ENCODE measurements at regions not wholly inside any gene's neighbourhood (a gene's known extent, or its start where the extent isn't known, plus 50 kb on each side); places are given as distances from the start of the nearest gene placed in this dataset.

DNA sequence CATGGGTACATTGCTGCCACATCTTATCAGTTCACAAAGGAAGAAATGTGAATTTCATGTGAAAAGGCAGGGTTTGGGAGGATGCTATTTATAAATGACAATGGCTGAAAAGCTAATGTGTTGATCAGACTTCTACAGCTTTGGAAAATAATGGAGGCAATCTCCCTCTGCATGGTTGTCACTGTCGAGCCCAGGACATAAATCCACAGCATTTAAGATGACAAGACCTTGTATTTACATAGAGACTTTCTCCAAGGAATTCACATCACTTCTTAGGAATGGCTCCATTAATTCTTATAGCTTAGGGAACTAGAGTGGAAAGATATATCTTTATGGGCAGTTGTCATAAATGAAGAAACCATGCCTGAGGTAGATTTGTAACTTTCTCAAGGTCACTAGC lies 66.7 kb downstream of the CBLL2 start:
- Histone ChIP-seq H3T11ph (ENCODE audit: low read length) (no peak overlapping the region), H2BK12ac (ENCODE audit: insufficient read length, low read depth, low read length) (no peak overlapping the region), H3K23me2 (ENCODE audit: insufficient read length, low read depth, low read length, poor library complexity, severe bottlenecking) (no peaks in the 10 kb centered on the region), H2BK15ac (ENCODE audit: low read depth, low read length) (no peak overlapping the region), H3K79me1 (ENCODE audit: insufficient read depth, low read depth, low read length, poor library complexity, severe bottlenecking) (no peaks in the 10 kb centered on the region), H3K27ac (ENCODE audit: insufficient read length, low read depth, low read length) (peak overlapping the region; percentile 74), H2AK5ac (ENCODE audit: insufficient read length, low read length) (no peak overlapping the region), H4K8ac (replicated peaks; ENCODE audit: insufficient read length, low read depth, low read length) (no peak overlapping the region), H4K20me1 (ENCODE audit: control insufficient read depth, insufficient read depth, insufficient read length) (no peaks in the 10 kb centered on the region), H4K91ac (ENCODE audit: insufficient read length, low read depth, low read length) (no peak overlapping the region), H3K4me2 (ENCODE audit: insufficient read depth, insufficient read length, low read length) (no peak overlapping the region), H3K27me3 (ENCODE audit: insufficient read depth, low read length) (no peaks in the 10 kb centered on the region), H2BK20ac (ENCODE audit: low read depth, low read length, poor library complexity, severe bottlenecking) (no peak overlapping the region), H3K56ac (ENCODE audit: insufficient read length, low read depth, low read length) (no peak overlapping the region), H2AFZ (ENCODE audit: low read length) (no peak overlapping the region), H2BK120ac (ENCODE audit: low read depth, low read length, poor library complexity, severe bottlenecking) (no peak overlapping the region), H3K9ac (ENCODE audit: extremely low read depth, insufficient read length, low read length) (no peak overlapping the region), H3K9me3 (ENCODE audit: control insufficient read depth, low read depth, low read length) (peaks cover 7% of the 10 kb centered on the region), H3K14ac (ENCODE audit: insufficient read depth, low read length) (no peak overlapping the region), H3K4me1 (ENCODE audit: insufficient read depth, low read length) (no peaks in the 10 kb centered on the region; the same call in 1 of the 2 replicates), H3K18ac (ENCODE audit: insufficient read length, low read depth, low read length) (no peak overlapping the region), H2BK5ac (ENCODE audit: insufficient read length, low read length) (no peak overlapping the region), H4K5ac (ENCODE audit: insufficient read length, low read depth, low read length) (no peak overlapping the region), H3K23ac (ENCODE audit: insufficient read length, low read depth, low read length) (no peak overlapping the region), H3K4ac (ENCODE audit: low read depth, low read length) (no peak overlapping the region), H3K79me2 (ENCODE audit: insufficient read depth, low read length) (no peaks in the 10 kb centered on the region)
- Mint-ChIP-seq H3K4me1 (peaks cover 20 to 30% of the 10 kb centered on the region in 2 experiments), H3K36me3 (ENCODE audit: insufficient read depth in 1 of 3, low read depth in 3 of 3) (peaks cover 13 to 29% (median 16%) of the 10 kb centered on the region in 3 experiments), H3K4me3 (no peak overlapping the region), H3K27me3 (ENCODE audit: low read depth) (no peaks in the 10 kb centered on the region), H3K27ac (peak overlapping the region; percentile 86 to 93 (median 93); a peak in 5 of 7 replicates), H3K9me3 (peaks cover 30 to 41% of the 10 kb centered on the region in 2 experiments)
- TF ChIP-seq, protein P1, sequence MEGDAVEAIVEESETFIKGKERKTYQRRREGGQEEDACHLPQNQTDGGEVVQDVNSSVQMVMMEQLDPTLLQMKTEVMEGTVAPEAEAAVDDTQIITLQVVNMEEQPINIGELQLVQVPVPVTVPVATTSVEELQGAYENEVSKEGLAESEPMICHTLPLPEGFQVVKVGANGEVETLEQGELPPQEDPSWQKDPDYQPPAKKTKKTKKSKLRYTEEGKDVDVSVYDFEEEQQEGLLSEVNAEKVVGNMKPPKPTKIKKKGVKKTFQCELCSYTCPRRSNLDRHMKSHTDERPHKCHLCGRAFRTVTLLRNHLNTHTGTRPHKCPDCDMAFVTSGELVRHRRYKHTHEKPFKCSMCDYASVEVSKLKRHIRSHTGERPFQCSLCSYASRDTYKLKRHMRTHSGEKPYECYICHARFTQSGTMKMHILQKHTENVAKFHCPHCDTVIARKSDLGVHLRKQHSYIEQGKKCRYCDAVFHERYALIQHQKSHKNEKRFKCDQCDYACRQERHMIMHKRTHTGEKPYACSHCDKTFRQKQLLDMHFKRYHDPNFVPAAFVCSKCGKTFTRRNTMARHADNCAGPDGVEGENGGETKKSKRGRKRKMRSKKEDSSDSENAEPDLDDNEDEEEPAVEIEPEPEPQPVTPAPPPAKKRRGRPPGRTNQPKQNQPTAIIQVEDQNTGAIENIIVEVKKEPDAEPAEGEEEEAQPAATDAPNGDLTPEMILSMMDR (conservative IDR thresholded peaks at IDR 0.05), result no peak
- WGBS (ENCODE audit: extremely low coverage, insufficient read length, low lambda C conversion rate), result no CpG with 5 or more reads among the region's 1 CpG
- DNase-seq, result no peak
